ENCODE measurements at regions not wholly inside any gene's neighbourhood (a gene's known extent, or its start where the extent isn't known, plus 50 kb on each side); places are given as distances from the start of the nearest gene placed in this dataset.
A peak's percentile ranks its signal among the peaks of the same experiment; 100 is the strongest.

GRCh38 chr10:3901370-3901769, 116.4 kb upstream of the KLF6 start:
- no peak for DNase-seq (ENCODE audit: extremely low read depth in 1 of 2, low read depth in 1 of 2)

GRCh38 chr10:3900391-3900790, 115.4 kb upstream of the KLF6 start:
- no peak for DNase-seq (ENCODE audit: extremely low read depth in 1 of 2, low read depth in 1 of 2)

GRCh38 chr10:3898821-3899220, 113.8 kb upstream of the KLF6 start:
- DNase-seq (ENCODE audit: extremely low read depth in 1 of 2, low read depth in 1 of 2): no peak

- no peak for DNase-seq (ENCODE audit: extremely low read depth in 1 of 2, low read depth in 1 of 2)
Measured at GRCh38 chr10:3897156-3897555, 112.1 kb upstream of the KLF6 start.

- DNase-seq (ENCODE audit: extremely low read depth in 1 of 2, low read depth in 1 of 2): no peak
Measured at GRCh38 chr10:3896161-3896560, 111.2 kb upstream of the KLF6 start.

GRCh38 chr10:3895045-3895631, 110.1 kb upstream of the KLF6 start:
- no peak for DNase-seq (ENCODE audit: extremely low read depth in 1 of 2, low read depth in 1 of 2)

GRCh38 chr10:3893901-3894563, 109.0 kb upstream of the KLF6 start:
- DNase-seq (ENCODE audit: extremely low read depth in 1 of 2, low read depth in 1 of 2): no peak

GRCh38 chr10:3892440-3893425, 107.7 kb upstream of the KLF6 start:
- DNase-seq (ENCODE audit: extremely low read depth in 1 of 2, low read depth in 1 of 2): no peak

GRCh38 chr10:3891396-3891795, 106.4 kb upstream of the KLF6 start:
- no peak for DNase-seq (ENCODE audit: extremely low read depth in 1 of 2, low read depth in 1 of 2)

GRCh38 chr10:3890602-3891352, 105.8 kb upstream of the KLF6 start:
- DNase-seq (ENCODE audit: extremely low read depth in 1 of 2, low read depth in 1 of 2): no peak

- DNase-seq (ENCODE audit: extremely low read depth in 1 of 2, low read depth in 1 of 2): no peak
Measured at GRCh38 chr10:3889961-3890522, 105.0 kb upstream of the KLF6 start.

- peak; percentile 26 to 46 for DNase-seq (ENCODE audit: extremely low read depth in 1 of 2, low read depth in 1 of 2)
Measured at GRCh38 chr10:3887885-3888476, 103.0 kb upstream of the KLF6 start.

- no peak for DNase-seq (ENCODE audit: extremely low read depth in 1 of 2, low read depth in 1 of 2)
Measured at GRCh38 chr10:3887404-3887803, 102.4 kb upstream of the KLF6 start.

GRCh38 chr10:3886641-3887251, 101.7 kb upstream of the KLF6 start:
- no peak for DNase-seq (ENCODE audit: extremely low read depth in 1 of 2, low read depth in 1 of 2)

- no peak for DNase-seq (ENCODE audit: extremely low read depth in 1 of 2, low read depth in 1 of 2)
Measured at GRCh38 chr10:3886191-3886590, 101.2 kb upstream of the KLF6 start.

GRCh38 chr10:3882855-3883254, 97.8 kb upstream of the KLF6 start:
- DNase-seq (ENCODE audit: extremely low read depth in 1 of 2, low read depth in 1 of 2): no peak

GRCh38 chr10:3881622-3882021, 96.6 kb upstream of the KLF6 start:
- DNase-seq (ENCODE audit: extremely low read depth in 1 of 2, low read depth in 1 of 2): no peak

GRCh38 chr10:3879073-3879472, 94.1 kb upstream of the KLF6 start:
- DNase-seq (ENCODE audit: extremely low read depth in 1 of 2, low read depth in 1 of 2): no peak

- no peak for DNase-seq (ENCODE audit: extremely low read depth in 1 of 2, low read depth in 1 of 2)
Measured at GRCh38 chr10:3877211-3878000, 92.4 kb upstream of the KLF6 start.
